Type B pancreatic cell (in vitro differentiated cells): ENCODE measurements at regions not wholly inside any gene's neighbourhood (a gene's known extent, or its start where the extent isn't known, plus 50 kb on each side); places are given as distances from the start of the nearest gene placed in this dataset.

Experiments used
- DNase-seq: peaks from one replicate; pipeline ENCODE4 v3.0.0; 2021; ENCODE audit warnings: mixed read lengths; ENCODE audit not compliant: unreplicated experiment; ENCODE audit errors: extremely low spot score
- H3K27ac Mint-ChIP-seq: 2 replicates; pipeline ENCODE4 v1.8.0; 2021; ENCODE audit warnings: mild to moderate bottlenecking, mixed read lengths
- H3K27me3 Mint-ChIP-seq: 2 replicates; pipeline ENCODE4 v1.8.0; 2021; ENCODE audit warnings: mixed read lengths
- H3K36me3 Mint-ChIP-seq: 2 replicates; pipeline ENCODE4 v1.8.0; 2021; ENCODE audit warnings: mixed read lengths
- H3K4me1 Mint-ChIP-seq: one replicate; pipeline ENCODE4 v1.8.0; 2021; ENCODE audit warnings: mixed read lengths; ENCODE audit not compliant: unreplicated experiment
- H3K4me3 Mint-ChIP-seq: 2 replicates; pipeline ENCODE4 v1.8.0; 2021; ENCODE audit warnings: mild to moderate bottlenecking, mixed read lengths
- H3K9me3 Mint-ChIP-seq: 2 replicates; pipeline ENCODE4 v1.8.0; 2021; ENCODE audit warnings: mixed read lengths
- CTCF ChIP-seq: fragments of 200-600 bp; sonication (generic); conservative IDR thresholded peaks from 2 replicates; pipeline ENCODE4 v1.5.0; 2021; ENCODE audit warnings: antibody characterized with exemption, mild to moderate bottlenecking

- Mint-ChIP-seq H3K27me3 (no peaks in the 10 kb centered on the region), H3K4me1 (peaks cover 11% of the 10 kb centered on the region)
These were observed 51.3 kb upstream of the PRLR start for GRCh38 chr5:35281613-35282012.

More at GRCh38 chr5:35281613-35282012, 51.3 kb upstream of the PRLR start:
- Mint-ChIP-seq H3K9me3 (peaks cover 8% of the 10 kb centered on the region), H3K27ac (no peak overlapping the region), H3K36me3 (no peaks in the 10 kb centered on the region), H3K4me3 (no peak overlapping the region)
- DNase-seq = no peak
- no peak for TF ChIP-seq CTCF
